Breast epithelium (tissue), 3 donors: ENCODE measurements at regions not wholly inside any gene's neighbourhood (a gene's known extent, or its start where the extent isn't known, plus 50 kb on each side); places are given as distances from the start of the nearest gene placed in this dataset.
"Not testable (repeated sequence)": the region's sequence is repeated elsewhere in the genome, so short reads cannot be mapped to it uniquely, and the experiment has no call there.

Experiments used
- CTCF ChIP-seq, 3 donors: fragments of 450-650 bp; IDR thresholded peaks; one replicate each; pipeline ENCODE4 v1.5.1; 2016 to 2017; ENCODE audit warnings: antibody characterized with exemption in 3 of 3, mild to moderate bottlenecking in 3 of 3, moderate library complexity in 3 of 3
- POLR2A ChIP-seq: fragments of 450-650 bp; IDR thresholded peaks from one replicate; pipeline ENCODE4 v1.6.1; 2016; ENCODE audit warnings: antibody characterized with exemption, mild to moderate bottlenecking, moderate library complexity
- POLR2AphosphoS5 ChIP-seq, 3 donors: sonication (generic); formaldehyde crosslinking; IDR thresholded peaks; one replicate each; pipeline ENCODE4 v1.6.1; 2017; ENCODE audit warnings: antibody characterized with exemption in 3 of 3

- not testable (repeated sequence) for TF ChIP-seq POLR2A; CTCF (IDR thresholded peaks at IDR 0.05); POLR2AphosphoS5 (IDR thresholded peaks at IDR 0.05)
Observed at GRCh38 chr20:25935230-25935629, 238.6 kb upstream of the ZNF337 start.
